H1 (cell line): ENCODE measurements at regions not wholly inside any gene's neighbourhood (a gene's known extent, or its start where the extent isn't known, plus 50 kb on each side); places are given as distances from the start of the nearest gene placed in this dataset.

Source experiments
- CTCF ChIA-PET: fragments of 300-600 bp; sonication (Branson Sonifier 250); formaldehyde crosslinking; loops from one replicate; lab custom pipeline; 2021; ENCODE audit not compliant: partially characterized antibody; lab: Charles Lee
- POLR2A ChIA-PET: fragments of 300-600 bp; sonication (Branson Sonifier 250); formaldehyde crosslinking; loops from one replicate; lab custom pipeline; 2021; ENCODE audit warnings: inconsistent platforms; ENCODE audit not compliant: partially characterized antibody; lab: Charles Lee
- DNase-seq, 2 experiments: peaks; one replicate each; pipeline versions ENCODE4 v3.0.0 to v3.0.0-alpha.2; 2010 to 2022; ENCODE audit warnings: low spot score in 2 of 2, low read depth in 1 of 2, mixed read lengths in 1 of 2
- FAIRE-seq: peaks from 2 replicates; lab custom pipeline; 2011; peaks lifted over from hg19 to GRCh38; lab: Jason Lieb, UNC
- H2AFZ ChIP-seq: 2 replicates; pipeline ENCODE4 v1.8.1; 2012; ENCODE audit warnings: low read length, inconsistent platforms
- H2AK5ac ChIP-seq: 2 replicates; pipeline ENCODE4 v1.6.1; 2013; ENCODE audit warnings: low read depth, low read length
- H2BK120ac ChIP-seq: replicated peaks from 2 replicates; pipeline ENCODE3; 2013; ENCODE audit warnings: low read depth, low read length, inconsistent platforms
- H2BK12ac ChIP-seq: 2 replicates; pipeline ENCODE4 v1.6.1; 2013; ENCODE audit warnings: low read depth, low read length
- H2BK15ac ChIP-seq: 2 replicates; pipeline ENCODE4 v1.6.1; 2013; ENCODE audit warnings: low read length
- H2BK20ac ChIP-seq: 2 replicates; pipeline ENCODE4 v1.6.1; 2013; ENCODE audit warnings: low read length
- H2BK5ac ChIP-seq: 2 replicates; pipeline ENCODE4 v1.6.1; 2013; ENCODE audit warnings: low read depth, low read length
- H3K14ac ChIP-seq: 2 replicates; pipeline ENCODE4 v1.6.1; 2013; ENCODE audit warnings: inconsistent platforms; ENCODE audit not compliant: insufficient read length
- H3K18ac ChIP-seq: 2 replicates; pipeline ENCODE4 v1.6.1; 2013; ENCODE audit warnings: low read length; ENCODE audit errors: extremely low read depth
- H3K23ac ChIP-seq: 2 replicates; pipeline ENCODE4 v1.6.1; 2013; ENCODE audit warnings: inconsistent platforms; ENCODE audit not compliant: insufficient read length
- H3K23me2 ChIP-seq: 2 replicates; pipeline ENCODE4 v1.6.1; 2013; ENCODE audit warnings: low read depth, low read length
- H3K27ac ChIP-seq: 2 replicates; pipeline ENCODE4 v1.6.1; 2011; ENCODE audit warnings: low read depth, low read length, inconsistent platforms
- H3K27me3 ChIP-seq, 4 experiments: replicated peaks in 1 of 4; 1 replicate in 1 of 4; 2 replicates in 3 of 4; pipeline versions ENCODE4 v1.6.1 to v1.8.1; 2011 to 2013; ENCODE audit warnings: low read length in 3 of 4, mild to moderate bottlenecking in 3 of 4, inconsistent platforms in 2 of 4, mixed read lengths in 2 of 4, moderate library complexity in 1 of 4; ENCODE audit not compliant: control insufficient read depth in 3 of 4, insufficient read depth in 3 of 4; ENCODE audit errors: extremely low read depth in 1 of 4
- H3K36me3 ChIP-seq, 4 experiments: 2 replicates each; pipeline versions ENCODE4 v1.6.1 to v1.8.1; 2011 to 2013; ENCODE audit warnings: mild to moderate bottlenecking in 4 of 4, low read length in 3 of 4, moderate library complexity in 2 of 4, control low read depth in 1 of 4, inconsistent platforms in 1 of 4; ENCODE audit not compliant: insufficient read depth in 4 of 4, control insufficient read depth in 2 of 4
- H3K4ac ChIP-seq: replicated peaks from 2 replicates; pipeline ENCODE3; 2013; ENCODE audit warnings: low read length, low read depth, mixed read lengths, inconsistent platforms; ENCODE audit not compliant: insufficient read length
- H3K4me1 ChIP-seq, 4 experiments: replicated peaks in 1 of 4; 1 replicate in 1 of 4; 2 replicates in 3 of 4; pipeline versions ENCODE4 v1.6.1 to v1.8.1; 2011 to 2013; ENCODE audit warnings: low read length in 3 of 4, inconsistent platforms in 2 of 4, mixed read lengths in 1 of 4; ENCODE audit not compliant: insufficient read depth in 4 of 4, control insufficient read depth in 3 of 4
- H3K4me2 ChIP-seq, 2 experiments: 2 replicates each; pipeline versions ENCODE4 v1.6.1 to v1.8.1; 2011 to 2013; ENCODE audit warnings: low read depth in 2 of 2, low read length in 2 of 2, control low read depth in 1 of 2, inconsistent platforms in 1 of 2, mild to moderate bottlenecking in 1 of 2; ENCODE audit not compliant: insufficient read depth in 1 of 2
- H3K4me3 ChIP-seq, 4 experiments: fragments of 200-600, 300-600 bp in 1 of 4; sonication (generic), shearing (Covaris generic), sonication (Bioruptor Twin) in 1 of 4; 2 replicates each; pipeline versions ENCODE4 v1.5.1 to v1.8.1; 2011 to 2016; ENCODE audit warnings: low read length in 4 of 4, low read depth in 3 of 4, control low read depth in 2 of 4, inconsistent platforms in 2 of 4, mild to moderate bottlenecking in 2 of 4, mixed read lengths in 1 of 4, moderate library complexity in 1 of 4; ENCODE audit not compliant: insufficient read depth in 2 of 4; ENCODE audit errors: extremely low read depth in 1 of 4
- H3K56ac ChIP-seq: replicated peaks from 2 replicates; pipeline ENCODE3; 2013; ENCODE audit warnings: low read depth, mild to moderate bottlenecking, mixed read lengths, low read length, inconsistent platforms; ENCODE audit not compliant: insufficient read length
- H3K79me1 ChIP-seq: 2 replicates; pipeline ENCODE4 v1.6.1; 2013; ENCODE audit warnings: low read depth, low read length, control low read depth
- H3K79me2 ChIP-seq, 2 experiments: 2 replicates each; pipeline versions ENCODE4 v1.6.1 to v1.8.1; 2012 to 2013; ENCODE audit warnings: low read length in 2 of 2, mild to moderate bottlenecking in 2 of 2, inconsistent platforms in 1 of 2; ENCODE audit not compliant: insufficient read depth in 2 of 2, control insufficient read depth in 1 of 2
- H3K9ac ChIP-seq, 4 experiments: replicated peaks in 1 of 4; 1 replicate in 1 of 4; 2 replicates in 3 of 4; pipeline versions ENCODE4 v1.6.1 to v1.8.1; 2011 to 2013; ENCODE audit warnings: low read depth in 3 of 4, low read length in 3 of 4, control low read depth in 2 of 4, mild to moderate bottlenecking in 2 of 4, moderate library complexity in 2 of 4, inconsistent platforms in 1 of 4; ENCODE audit errors: extremely low read depth in 1 of 4
- H3K9me3 ChIP-seq, 2 experiments: 2 replicates each; pipeline versions ENCODE4 v1.6.1 to v1.8.1; 2012 to 2013; ENCODE audit warnings: mild to moderate bottlenecking in 2 of 2, moderate library complexity in 2 of 2, control low read depth in 1 of 2, inconsistent platforms in 1 of 2, low read depth in 1 of 2, low read length in 1 of 2, mixed read lengths in 1 of 2; ENCODE audit not compliant: insufficient read depth in 2 of 2
- H4K20me1 ChIP-seq, 2 experiments: replicated peaks in 1 of 2; 2 replicates each; pipeline versions ENCODE3 to v1.8.1; 2011 to 2013; ENCODE audit warnings: inconsistent platforms in 2 of 2, low read length in 2 of 2, mild to moderate bottlenecking in 1 of 2; ENCODE audit not compliant: insufficient read depth in 2 of 2, control insufficient read depth in 1 of 2
- H4K5ac ChIP-seq: 2 replicates; pipeline ENCODE4 v1.6.1; 2013; ENCODE audit warnings: low read length, low read depth, mixed read lengths, inconsistent platforms; ENCODE audit not compliant: insufficient read length
- H4K8ac ChIP-seq: 2 replicates; pipeline ENCODE4 v1.8.0; 2013; ENCODE audit warnings: mild to moderate bottlenecking, moderate library complexity, low read length, inconsistent platforms; ENCODE audit not compliant: insufficient read depth; ENCODE audit errors: extremely low read depth
- H4K91ac ChIP-seq: replicated peaks from 2 replicates; pipeline ENCODE3; 2013; ENCODE audit warnings: low read length, mixed read lengths, inconsistent platforms; ENCODE audit not compliant: insufficient read length
- CTBP2 ChIP-seq: IDR thresholded peaks from 2 replicates; pipeline ENCODE4 v1.7.0; 2011; ENCODE audit warnings: borderline replicate concordance, mild to moderate bottlenecking, moderate library complexity, mixed read lengths, low read length; ENCODE audit not compliant: insufficient read depth, insufficient read length
- EP300 ChIP-seq, 2 experiments: IDR thresholded peaks; 1 replicate in 1 of 2; 2 replicates in 1 of 2; pipeline ENCODE4 v1.6.1; 2011 to 2012; ENCODE audit warnings: low read depth in 2 of 2, low read length in 2 of 2, mild to moderate bottlenecking in 2 of 2, borderline replicate concordance in 1 of 2, inconsistent platforms in 1 of 2, moderate library complexity in 1 of 2
- RBBP5 ChIP-seq: IDR thresholded peaks from 2 replicates; pipeline ENCODE4 v1.7.1; 2012; ENCODE audit warnings: low read depth, mild to moderate bottlenecking, inconsistent platforms, low read length, moderate library complexity, borderline replicate concordance
- SP4 ChIP-seq: IDR thresholded peaks from 2 replicates; pipeline ENCODE4 v1.6.1; 2012; ENCODE audit warnings: low read length, inconsistent platforms
- ZNF274 ChIP-seq: IDR thresholded peaks from 2 replicates; pipeline ENCODE4 v1.7.0; 2012; ENCODE audit warnings: low read length, borderline replicate concordance; ENCODE audit errors: extremely low read depth
- WGBS, 2 experiments: shearing (Covaris generic) in 1 of 2; methylation state at CpG; one replicate each; pipeline versions ENCODE4 v1.1.6 to v1.1.7; 2013 to 2015; ENCODE audit warnings: low lambda C conversion rate in 2 of 2, mixed read lengths in 2 of 2, inconsistent platforms in 1 of 2, low coverage in 1 of 2, missing lambda C conversion rate in 1 of 2; ENCODE audit not compliant: insufficient replicate concordance in 2 of 2, insufficient coverage in 1 of 2, insufficient read length in 1 of 2; ENCODE audit errors: extremely low coverage in 1 of 2, missing lambda C conversion rate in 1 of 2; 5-methylcytosine and 5-hydroxymethylcytosine counted together

GRCh38 chr2:62303788-62304187 is 107.9 kb downstream of the B3GNT2 start:
- Histone ChIP-seq H3K56ac (no peak overlapping the region), H3K4ac (no peak overlapping the region), H4K91ac (no peak overlapping the region), H3K23ac (no peak overlapping the region), H3K27me3 (no peaks in the 10 kb centered on the region), H4K8ac (no peak overlapping the region), H3K4me1 (peaks cover 5 to 21% (median 13%) of the 10 kb centered on the region in 4 experiments), H2AFZ (no peak overlapping the region), H3K36me3 (no peaks in the 10 kb centered on the region), H3K4me3 (no peak overlapping the region), H2BK20ac (peak overlapping the region; percentile 89; the same call in 1 of the 2 replicates), H3K79me2 (no peaks in the 10 kb centered on the region), H3K18ac (no peak overlapping the region), H3K4me2 (no peak overlapping the region), H2BK12ac (peak overlapping the region; percentile 70; the same call in 1 of the 2 replicates)
- 88% methylated on average over 3 of the region's 3 CpGs; no CpG with 5 or more reads in 1 of the 2 experiments for WGBS, 2 experiments
- no peak for DNase-seq
- TF ChIP-seq EP300 (IDR thresholded peaks at IDR 0.05; ENCODE audit: borderline replicate concordance in 1 of 2, low read depth in 2 of 2, low read length in 2 of 2) (no peak), ZNF274 (no peak), RBBP5 (no peak), CTBP2 (no peak), SP4 (no peak)
- TF ChIP-seq, all 59 proteins: peak for 0
- Histone ChIP-seq H2BK5ac (no peak overlapping the region), H3K27ac (no peak overlapping the region), H2AK5ac (no peak overlapping the region), H3K23me2 (no peaks in the 10 kb centered on the region), H2BK120ac (no peak overlapping the region), H3K9me3 (no peaks in the 10 kb centered on the region), H3K79me1 (no peaks in the 10 kb centered on the region), H3K9ac (no peak overlapping the region), H2BK15ac (0 out of 2 replicates have a peak overlapping the region, but pooled peaks have one; percentile 22), H3K14ac (no peak overlapping the region), H4K5ac (no peak overlapping the region), H4K20me1 (no peaks in the 10 kb centered on the region)
- ChIA-PET CTCF (no interaction called here), POLR2A (no interaction called here)
- FAIRE-seq, result no peak
